ENCODE measurements at regions not wholly inside any gene's neighbourhood (a gene's known extent, or its start where the extent isn't known, plus 50 kb on each side); places are given as distances from the start of the nearest gene placed in this dataset.

- no peak for TF ChIP-seq EP300 (IDR thresholded peaks at IDR 0.05)
- TF ChIP-seq POLR2AphosphoS5 (IDR thresholded peaks at IDR 0.05), result no peak
These were observed 79.1 kb upstream of the RHOBTB1 start for GRCh38 chr10:61023053-61023452.
